SU-DHL-6 (cell line): ENCODE measurements at regions not wholly inside any gene's neighbourhood (a gene's known extent, or its start where the extent isn't known, plus 50 kb on each side); places are given as distances from the start of the nearest gene placed in this dataset.
"Not testable (repeated sequence)": the region's sequence is repeated elsewhere in the genome, so short reads cannot be mapped to it uniquely, and the experiment has no call there.

ENCODE experiments used
- H2AFZ ChIP-seq: fragments of 200-600 bp; sonication (generic); 2 replicates; pipeline ENCODE4 v1.6.1; 2014; ENCODE audit warnings: low read depth, mild to moderate bottlenecking, moderate library complexity, mixed read lengths, antibody characterized with exemption, low read length; ENCODE audit not compliant: severe bottlenecking
- H3F3A ChIP-seq: fragments of 200-600 bp; shearing (Covaris generic); 2 replicates; pipeline ENCODE4 v1.6.0; 2016; ENCODE audit warnings: antibody characterized with exemption, mild to moderate bottlenecking; ENCODE audit not compliant: insufficient read depth
- H3K27ac ChIP-seq: fragments of 200-600 bp; sonication (generic); 2 replicates; pipeline ENCODE4 v1.5.1; 2016; ENCODE audit warnings: low read depth, mild to moderate bottlenecking, low read length, moderate library complexity, mixed read lengths
- H3K27me3 ChIP-seq: fragments of 200-600 bp; sonication (generic), shearing (Covaris generic); 2 replicates; pipeline ENCODE4 v1.6.0; 2014; ENCODE audit warnings: mild to moderate bottlenecking, low read length
- H3K36me3 ChIP-seq: fragments of 200-600 bp; sonication (generic); 2 replicates; pipeline ENCODE4 v1.6.1; 2014; ENCODE audit warnings: mild to moderate bottlenecking, low read length, mixed read lengths
- H3K4me2 ChIP-seq: fragments of 300-600, 200-600 bp; shearing (Covaris generic), sonication (generic); 2 replicates; pipeline ENCODE4 v1.6.0; 2014; ENCODE audit warnings: low read length, low read depth, mild to moderate bottlenecking; ENCODE audit not compliant: poor library complexity, severe bottlenecking
- H3K4me3 ChIP-seq: fragments of 200-600 bp; sonication (generic); 2 replicates; pipeline ENCODE4 v1.5.1; 2014; ENCODE audit warnings: antibody characterized with exemption, low read length, mild to moderate bottlenecking, mixed read lengths; ENCODE audit not compliant: insufficient read depth, poor library complexity, severe bottlenecking
- H3K79me2 ChIP-seq: fragments of 200-600 bp; sonication (generic); 2 replicates; pipeline ENCODE4 v1.6.1; 2014; ENCODE audit warnings: mild to moderate bottlenecking, low read length, moderate library complexity; ENCODE audit not compliant: insufficient read depth
- H3K9ac ChIP-seq: fragments of 200-600 bp; sonication (generic); 2 replicates; pipeline ENCODE4 v1.7.0; 2014; ENCODE audit warnings: mild to moderate bottlenecking, low read length
- H3K9me2 ChIP-seq: fragments of 200-600 bp; sonication (generic); replicated peaks from 2 replicates; pipeline ENCODE4 v1.6.1; 2014; ENCODE audit warnings: low read length; ENCODE audit not compliant: insufficient read depth
- H3K9me3 ChIP-seq: fragments of 200-600 bp; sonication (generic); 2 replicates; pipeline ENCODE4 v1.6.1; 2014; ENCODE audit warnings: low read length, mixed read lengths; ENCODE audit not compliant: insufficient read depth
- H4K20me1 ChIP-seq: fragments of 200-600 bp; sonication (generic); 2 replicates; pipeline ENCODE4 v1.6.1; 2014; ENCODE audit warnings: low read depth, mild to moderate bottlenecking, antibody characterized with exemption, low read length, moderate library complexity, mixed read lengths
- CTCF ChIP-seq: fragments of 200-600 bp; sonication (generic); IDR thresholded peaks from one replicate; pipeline ENCODE4 v1.5.1; 2017; ENCODE audit warnings: antibody characterized with exemption, mild to moderate bottlenecking, low read length, moderate library complexity; ENCODE audit not compliant: insufficient read depth, poor library complexity, severe bottlenecking
- EZH2phosphoT487 ChIP-seq: fragments of 200-600 bp; sonication (generic), shearing (Covaris generic); conservative IDR thresholded peaks from 2 replicates; pipeline ENCODE4 v1.6.1; 2018; ENCODE audit warnings: mild to moderate bottlenecking, antibody characterized with exemption, low read length, moderate library complexity, mixed read lengths

GRCh38 chr1:221967538-221967937, 225.6 kb upstream of the DUSP10 start:
- H3K27ac ChIP-seq: not testable (repeated sequence)

GRCh38 chr1:221966888-221967287, 225.0 kb upstream of the DUSP10 start:
- H3K36me3 ChIP-seq, H3K27ac ChIP-seq, H3F3A ChIP-seq, H3K9ac ChIP-seq, H3K4me2 ChIP-seq, H4K20me1 ChIP-seq, H3K9me2 ChIP-seq, H3K79me2 ChIP-seq, H2AFZ ChIP-seq, H3K27me3 ChIP-seq, H3K4me3 ChIP-seq, H3K9me3 ChIP-seq: not testable (repeated sequence)

More at GRCh38 chr1:221967538-221967937, 225.6 kb upstream of the DUSP10 start:
- H3K4me3 ChIP-seq, H3K27me3 ChIP-seq, H3K9me2 ChIP-seq, H3K79me2 ChIP-seq, H3K9me3 ChIP-seq, H3K4me2 ChIP-seq, H4K20me1 ChIP-seq, H3K9ac ChIP-seq, H3K36me3 ChIP-seq, H2AFZ ChIP-seq, H3F3A ChIP-seq: not testable (repeated sequence)

GRCh38 chr1:221965891-221966290, 224.0 kb upstream of the DUSP10 start:
- H3K4me3 ChIP-seq, H3F3A ChIP-seq, H3K9ac ChIP-seq, H3K36me3 ChIP-seq, H3K27me3 ChIP-seq, H2AFZ ChIP-seq, H3K4me2 ChIP-seq, H3K79me2 ChIP-seq, H3K27ac ChIP-seq, H3K9me3 ChIP-seq, H4K20me1 ChIP-seq, H3K9me2 ChIP-seq: not testable (repeated sequence)

- Histone ChIP-seq H3K36me3 (no peaks in the 10 kb centered on the region), H3K79me2 (no peaks in the 10 kb centered on the region), H3K27ac (no peak overlapping the region), H3K9me2 (no peaks in the 10 kb centered on the region), H2AFZ (no peak overlapping the region), H3K4me2 (no peak overlapping the region), H4K20me1 (no peaks in the 10 kb centered on the region), H3F3A (no peaks in the 10 kb centered on the region), H3K4me3 (no peak overlapping the region), H3K9ac (no peak overlapping the region), H3K9me3 (no peaks in the 10 kb centered on the region), H3K27me3 (no peaks in the 10 kb centered on the region)
- TF ChIP-seq EZH2phosphoT487 (no peak), CTCF (no peak)
Measured at GRCh38 chr1:221965252-221965651, 223.4 kb upstream of the DUSP10 start.

- Histone ChIP-seq H3K27me3 (no peaks in the 10 kb centered on the region), H3K9me3 (no peaks in the 10 kb centered on the region), H3K4me3 (no peak overlapping the region), H3K9ac (no peak overlapping the region), H3K27ac (no peak overlapping the region), H3K36me3 (no peaks in the 10 kb centered on the region), H4K20me1 (no peaks in the 10 kb centered on the region), H2AFZ (no peak overlapping the region), H3K4me2 (no peak overlapping the region), H3K79me2 (no peaks in the 10 kb centered on the region), H3K9me2 (no peaks in the 10 kb centered on the region), H3F3A (no peaks in the 10 kb centered on the region)
- TF ChIP-seq EZH2phosphoT487 (no peak), CTCF (no peak)
Measured at GRCh38 chr1:221963742-221964141, 221.9 kb upstream of the DUSP10 start.
